ENCODE measurements at regions not wholly inside any gene's neighbourhood (a gene's known extent, or its start where the extent isn't known, plus 50 kb on each side); places are given as distances from the start of the nearest gene placed in this dataset.

GRCh38 chr6:7672066-7673062 is 53.5 kb upstream of the BMP6 start:
- H3K36me3 ChIP-seq (replicated peaks in 1 of 2; ENCODE audit: insufficient read depth in 1 of 2, low read depth in 2 of 2), result no peaks in the 10 kb centered on the region
- no peaks in the 10 kb centered on the region for H3K4me1 ChIP-seq
- no peaks in the 10 kb centered on the region for H3K9me3 ChIP-seq
- 65 to 78% methylated on average over 20 of the region's 20 CpGs for WGBS, 2 donors
- TF ChIP-seq POLR2A (IDR thresholded peaks at IDR 0.05) (no peak), CTCF (IDR thresholded peaks at IDR 0.05) (no peak)
- H3K27me3 ChIP-seq, result no peaks in the 10 kb centered on the region
- H3K4me3 ChIP-seq, result no peak overlapping the region
- intact Hi-C loops (cut with DNase I), result no loop called here
- ATAC-seq (no peak), DNase-seq (no peak)
- no peak overlapping the region for H3K27ac ChIP-seq

DNA sequence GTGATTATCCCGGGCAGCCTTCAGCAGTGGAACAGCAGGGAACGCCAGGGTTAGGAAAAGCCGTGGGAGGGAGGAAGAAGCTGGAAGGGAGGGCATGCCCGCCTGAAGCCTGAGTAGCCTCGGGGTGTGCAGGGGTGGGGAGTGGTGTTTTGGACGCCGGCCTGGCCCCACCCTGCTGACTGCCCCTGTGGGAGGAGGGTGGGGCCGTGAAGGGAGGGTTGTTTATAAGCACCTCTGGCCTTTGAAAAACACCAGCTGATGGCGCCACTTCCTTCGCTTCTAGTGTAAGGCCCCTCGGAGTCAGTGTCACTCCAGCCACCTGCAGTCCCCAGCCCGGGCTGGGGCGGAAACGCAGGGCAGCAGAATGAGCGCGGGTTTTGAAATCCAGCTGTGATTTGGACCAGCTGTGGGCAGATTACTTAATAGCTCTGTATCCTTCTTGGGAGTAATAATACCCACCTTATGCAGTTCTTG is 52.8 kb upstream of the BMP6 start:
- intact Hi-C loops (cut with DNase I), result no loop called here
- WGBS, 2 donors, result 11 to 23% methylated on average over 16 of the region's 16 CpGs
- DNase-seq, result peak in 3 of 4 donors; percentile 10 to 41 (median 17)
- Histone ChIP-seq H3K27me3 (no peaks in the 10 kb centered on the region), H3K4me1 (no peaks in the 10 kb centered on the region), H3K4me3 (no peak overlapping the region), H3K27ac (no peak overlapping the region), H3K9me3 (no peaks in the 10 kb centered on the region), H3K36me3 (replicated peaks in 1 of 2; ENCODE audit: insufficient read depth in 1 of 2, low read depth in 2 of 2) (no peaks in the 10 kb centered on the region)
- no peak for ATAC-seq
- no peak for TF ChIP-seq POLR2A (IDR thresholded peaks at IDR 0.05)
- no peak for TF ChIP-seq CTCF (IDR thresholded peaks at IDR 0.05)

DNA sequence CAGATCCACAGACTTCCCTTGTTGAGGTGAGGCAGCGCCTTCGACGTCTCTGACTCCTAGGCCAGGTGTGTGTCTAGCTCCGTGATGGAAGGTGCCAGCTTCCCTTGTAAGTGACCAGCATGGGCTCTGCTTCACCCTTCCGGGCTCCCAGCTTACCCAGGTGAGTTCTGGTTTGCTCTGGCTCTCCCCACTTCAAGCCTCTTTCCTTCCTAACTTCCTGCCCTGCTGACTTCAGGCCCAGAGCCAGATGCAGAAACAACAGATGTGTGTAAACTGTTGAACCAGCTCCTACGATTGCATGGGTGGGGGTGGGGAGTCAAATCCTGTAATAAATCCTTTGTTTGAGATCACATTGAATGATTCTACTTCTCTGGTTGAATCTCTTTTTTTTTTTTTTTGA is 51.6 kb upstream of the BMP6 start:
- H3K27me3 ChIP-seq, result no peaks in the 10 kb centered on the region
- no peak overlapping the region for H3K27ac ChIP-seq
- H3K36me3 ChIP-seq (replicated peaks in 1 of 2; ENCODE audit: insufficient read depth in 1 of 2, low read depth in 2 of 2), result no peaks in the 10 kb centered on the region
- TF ChIP-seq POLR2A (IDR thresholded peaks at IDR 0.05) (no peak), CTCF (IDR thresholded peaks at IDR 0.05) (no peak)
- 65 to 69% methylated on average over 6 of the region's 6 CpGs for WGBS, 2 donors
- H3K4me3 ChIP-seq, result no peak overlapping the region
- no peak for DNase-seq
- no peaks in the 10 kb centered on the region for H3K9me3 ChIP-seq
- intact Hi-C loops (cut with DNase I), result no loop called here
- H3K4me1 ChIP-seq, result no peaks in the 10 kb centered on the region
- no peak for ATAC-seq

DNA sequence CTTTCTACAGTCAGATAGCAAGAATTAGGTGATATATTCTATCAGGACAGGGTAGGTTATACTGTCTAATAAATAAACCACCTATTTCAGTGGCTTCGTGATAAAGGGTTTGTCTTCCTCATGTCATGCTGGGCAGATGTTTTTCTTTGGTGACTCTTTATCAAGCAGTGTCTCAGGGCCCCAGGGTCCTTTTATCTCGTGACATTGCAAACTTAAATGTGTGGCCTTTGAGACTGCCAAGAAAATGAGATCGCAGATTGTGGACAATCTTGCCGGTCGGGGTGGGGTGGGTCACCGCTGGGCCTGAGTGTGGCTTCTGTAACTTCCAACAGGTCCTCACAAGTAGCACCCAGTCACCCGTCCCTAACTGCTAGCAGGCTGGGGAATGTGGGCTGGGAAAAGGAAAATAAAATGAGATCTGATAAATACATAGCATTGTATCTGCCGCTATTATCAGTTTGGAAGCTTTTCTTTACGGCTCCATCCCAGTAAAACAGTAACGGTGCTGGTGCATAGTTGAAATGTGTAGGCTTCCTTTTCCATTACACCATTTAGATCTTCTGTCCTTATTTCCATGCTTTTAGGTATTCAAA is 50.5 kb upstream of the BMP6 start:
- no peaks in the 10 kb centered on the region for H3K4me1 ChIP-seq
- H3K4me3 ChIP-seq, result no peak overlapping the region
- 54 to 63% methylated on average over 10 of the region's 10 CpGs for WGBS, 2 donors
- H3K36me3 ChIP-seq (replicated peaks in 1 of 2; ENCODE audit: insufficient read depth in 1 of 2, low read depth in 2 of 2), result no peaks in the 10 kb centered on the region
- no peak for ATAC-seq
- no peak for DNase-seq
- no peak for TF ChIP-seq CTCF (IDR thresholded peaks at IDR 0.05)
- no peak for TF ChIP-seq POLR2A (IDR thresholded peaks at IDR 0.05)
- intact Hi-C loops (cut with DNase I), result no loop called here
- H3K27ac ChIP-seq, result no peak overlapping the region
- H3K9me3 ChIP-seq, result no peaks in the 10 kb centered on the region
- no peaks in the 10 kb centered on the region for H3K27me3 ChIP-seq
